Caki2 (cell line): ENCODE measurements at regions not wholly inside any gene's neighbourhood (a gene's known extent, or its start where the extent isn't known, plus 50 kb on each side); places are given as distances from the start of the nearest gene placed in this dataset.
A peak's percentile ranks its signal among the peaks of the same experiment; 100 is the strongest.
"Not testable (repeated sequence)": the region's sequence is repeated elsewhere in the genome, so short reads cannot be mapped to it uniquely, and the experiment has no call there.

ENCODE experiments used
- DNase-seq: peaks from one replicate; pipeline ENCODE4 v3.0.0-alpha.2; 2015; ENCODE audit warnings: low read depth
- in situ Hi-C: cut with HindIII; loops from 2 replicates; pipeline ENCODE4 v1.10.0; 2016; ENCODE audit warnings: low sequenced_read_pairs, low pct_unique_long_range_greater_than_20kb, mixed read lengths

- no peak for DNase-seq
- in situ Hi-C loops, result no loop called here
These were observed 312.5 kb upstream of the CTNNB1 start for GRCh38 chr3:40886660-40887425.

- in situ Hi-C loops, result no loop called here
- DNase-seq, result no peak
These were observed 308.1 kb upstream of the CTNNB1 start for GRCh38 chr3:40891186-40891585.

DNA sequence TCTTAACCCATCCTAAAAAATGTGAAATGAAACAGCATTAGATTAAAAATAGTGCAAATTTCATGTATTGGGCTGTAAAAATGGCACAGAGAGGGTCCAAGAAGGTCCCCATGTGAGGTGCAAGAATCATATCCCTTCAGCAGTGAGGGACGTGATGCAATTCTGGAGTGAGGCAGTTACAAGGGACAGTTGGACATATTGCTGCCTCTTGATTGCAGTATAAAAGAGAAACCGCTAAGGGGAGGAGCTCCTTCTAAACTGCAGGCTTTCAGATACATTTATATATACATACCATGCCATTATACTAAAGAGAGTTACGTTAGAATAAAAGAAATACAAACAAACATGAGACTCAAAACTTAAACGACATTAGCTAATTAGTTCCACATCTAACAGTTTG, 304.2 kb upstream of the CTNNB1 start:
- no peak for DNase-seq
- in situ Hi-C loops, result no loop called here

GRCh38 chr3:40899286-40899712, 300.0 kb upstream of the CTNNB1 start:
- in situ Hi-C loops, result no loop called here
- peak; percentile 33 for DNase-seq

- DNase-seq, result no peak
- in situ Hi-C loops, result no loop called here
These were observed 298.0 kb upstream of the CTNNB1 start for GRCh38 chr3:40901298-40901697.

DNA sequence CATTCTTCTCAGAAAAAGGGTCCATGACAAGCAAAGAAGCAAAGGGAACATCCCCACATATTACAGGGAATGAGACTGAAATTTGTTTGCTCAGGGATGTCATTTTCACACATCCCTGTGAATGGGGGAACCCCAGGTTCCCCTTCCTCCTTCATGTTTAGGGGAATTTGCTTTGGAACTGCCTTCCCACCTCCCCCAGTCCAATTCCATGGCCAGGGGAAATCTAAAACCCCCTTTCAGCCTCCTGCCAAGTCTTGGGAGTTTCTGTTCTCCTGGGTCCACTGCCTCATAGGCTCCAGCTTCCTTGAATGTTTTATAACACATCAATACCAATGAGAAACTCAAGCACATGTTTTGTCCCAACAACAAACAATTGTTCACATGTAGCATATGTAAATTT, 297.5 kb upstream of the CTNNB1 start:
- DNase-seq, result no peak
- in situ Hi-C loops, result no loop called here

DNA sequence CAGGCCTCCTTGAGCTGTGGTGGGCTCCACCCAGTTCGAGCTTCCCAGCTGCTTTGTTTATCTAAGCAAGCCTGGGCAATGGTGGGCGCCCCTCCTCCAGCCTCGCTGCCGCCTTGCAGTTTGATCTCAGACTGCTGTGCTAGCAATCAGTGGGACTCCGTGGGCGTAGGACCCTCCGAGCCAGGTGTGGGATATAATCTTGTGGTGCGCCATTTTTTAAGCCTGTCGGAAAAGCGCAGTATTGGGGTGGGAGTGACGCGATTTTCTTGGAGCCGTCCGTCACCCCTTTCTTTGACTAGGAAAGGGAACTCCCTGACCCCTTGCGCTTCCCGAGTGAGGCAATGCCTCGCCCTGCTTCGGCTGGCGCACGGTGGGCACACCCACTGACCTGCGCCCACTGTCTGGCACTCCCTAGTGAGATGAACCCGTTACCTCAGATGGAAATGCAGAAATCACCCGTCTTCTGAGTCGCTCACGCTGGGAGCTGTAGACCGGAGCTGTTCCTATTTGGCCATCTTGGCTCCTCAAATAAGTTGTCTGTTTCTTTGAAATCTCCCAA, 291.3 kb upstream of the CTNNB1 start:
- in situ Hi-C loops, result not testable (repeated sequence)

DNA sequence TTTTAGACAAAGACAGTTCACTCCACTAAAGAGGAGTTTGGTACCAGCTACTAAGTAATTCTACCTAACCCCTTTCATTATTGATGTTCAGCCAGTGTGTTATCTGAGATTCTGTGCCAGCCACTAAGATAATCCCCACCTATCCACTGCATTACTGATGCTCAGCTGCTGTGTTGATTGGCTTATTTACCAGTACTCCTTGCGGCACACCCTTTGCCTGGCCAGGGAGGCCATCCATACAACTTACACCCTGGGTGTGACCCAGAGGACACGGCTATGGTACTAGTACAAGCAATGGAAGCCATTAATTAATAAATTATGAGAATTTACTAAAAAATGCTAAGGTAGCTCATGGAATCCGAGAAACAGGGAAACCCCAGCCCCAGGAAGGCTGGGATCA, 290.7 kb upstream of the CTNNB1 start:
- DNase-seq, result no peak
- in situ Hi-C loops, result no loop called here

More for the DNA sequence above, 291.3 kb upstream of the CTNNB1 start:
- DNase-seq, result not testable (repeated sequence)

DNA sequence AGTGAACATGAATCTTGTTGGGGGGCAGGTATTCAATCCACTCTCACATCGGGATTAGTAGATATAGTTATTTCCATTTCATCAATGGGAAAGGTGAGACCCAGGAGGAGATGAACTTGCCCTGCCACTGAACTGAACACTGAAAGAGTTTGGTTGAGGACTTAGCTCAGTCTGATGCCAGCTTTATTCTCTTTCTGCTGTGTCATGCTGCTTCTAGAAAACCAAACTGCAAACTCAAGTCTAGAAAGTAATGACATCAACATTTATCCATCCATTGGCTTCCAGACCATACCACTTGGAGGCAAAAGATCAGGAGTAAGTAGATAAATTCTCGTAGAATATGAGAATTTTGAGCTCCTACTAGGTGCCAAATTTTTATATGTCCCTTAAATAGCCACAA, 288.0 kb upstream of the CTNNB1 start:
- in situ Hi-C loops, result no loop called here
- no peak for DNase-seq

DNA sequence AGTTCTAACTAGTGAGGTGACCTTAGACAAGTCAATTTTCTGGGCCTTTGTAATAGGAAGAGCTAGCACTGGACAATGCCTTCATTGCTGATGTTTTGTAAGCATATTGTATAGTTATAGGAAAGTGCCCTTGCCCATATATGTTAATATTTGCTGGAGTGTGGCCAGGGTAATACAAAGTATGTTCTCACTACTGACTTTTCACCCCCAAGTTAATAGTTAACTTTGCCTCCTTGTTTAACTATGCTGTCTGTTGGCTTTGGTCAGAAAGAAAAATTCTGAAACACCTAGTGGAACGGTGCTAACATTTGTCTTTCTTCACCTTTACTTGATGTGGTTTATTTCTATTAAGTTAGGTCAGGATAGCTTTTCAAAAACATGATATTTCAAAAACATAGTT, 287.4 kb upstream of the CTNNB1 start:
- in situ Hi-C loops, result no loop called here
- no peak for DNase-seq

- in situ Hi-C loops, result no loop called here
These were observed 286.8 kb upstream of the CTNNB1 start for GRCh38 chr3:40912461-40912860.

DNA sequence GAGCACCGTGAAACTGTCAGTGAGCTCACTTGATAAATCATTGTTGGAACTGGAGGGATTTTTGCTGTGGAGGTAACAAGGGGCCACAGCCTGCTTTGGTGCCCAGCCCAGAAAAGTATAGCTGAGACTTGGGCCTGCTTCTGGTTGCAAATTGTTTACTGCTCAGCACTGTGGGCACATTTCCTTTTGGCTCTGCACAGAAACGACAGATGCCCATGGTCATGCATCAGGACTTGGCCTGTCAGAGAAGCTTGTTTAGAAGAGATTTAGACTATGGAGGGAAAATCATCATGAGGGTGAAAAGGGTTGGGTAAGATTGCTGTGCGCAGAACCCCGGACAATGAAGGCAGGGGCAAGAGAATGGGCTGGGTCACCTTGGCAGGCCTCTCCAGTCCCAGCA, 286.1 kb upstream of the CTNNB1 start:
- DNase-seq, result no peak
- in situ Hi-C loops, result no loop called here

More at GRCh38 chr3:40912461-40912860, 286.8 kb upstream of the CTNNB1 start:
- DNase-seq, result no peak

DNA sequence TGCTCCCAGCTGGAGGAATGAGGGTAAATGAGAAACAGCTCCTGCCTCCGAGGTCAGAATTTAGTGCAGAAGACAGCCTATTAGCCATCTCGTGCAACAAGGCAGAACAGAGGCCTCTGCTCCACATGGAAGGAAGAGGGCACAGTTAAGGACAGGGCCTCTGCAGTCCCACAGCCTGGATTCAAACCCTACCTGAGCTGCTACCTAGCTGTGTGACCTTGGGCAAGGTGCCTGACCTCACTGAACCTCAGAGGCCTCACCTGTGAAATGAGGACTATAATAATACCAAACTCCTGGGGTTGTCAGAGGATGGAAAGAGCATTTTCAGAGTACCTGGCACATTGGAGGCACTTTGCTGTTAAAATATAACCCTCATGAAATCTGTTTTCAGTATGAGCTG, 285.7 kb upstream of the CTNNB1 start:
- DNase-seq, result no peak
- in situ Hi-C loops, result no loop called here

DNA sequence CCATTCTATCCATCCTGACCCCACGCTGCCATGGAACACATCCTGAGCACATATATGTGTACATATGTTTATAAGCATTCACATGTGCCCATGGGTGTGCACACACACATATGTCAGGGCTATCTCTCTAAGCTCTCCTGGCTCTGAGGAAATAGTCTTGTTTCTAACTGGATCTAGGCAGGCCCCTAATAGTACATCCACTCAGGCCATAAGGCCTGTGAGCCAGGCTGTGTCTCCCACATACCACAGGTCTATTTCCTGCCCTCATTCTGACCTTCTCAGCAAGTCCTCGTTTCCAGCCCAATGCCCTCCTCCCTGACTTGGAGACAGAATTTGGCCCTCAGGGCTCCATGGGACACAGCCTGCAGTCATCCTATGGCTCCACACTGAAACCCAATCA, 284.8 kb upstream of the CTNNB1 start:
- DNase-seq, result no peak
- in situ Hi-C loops, result no loop called here

DNA sequence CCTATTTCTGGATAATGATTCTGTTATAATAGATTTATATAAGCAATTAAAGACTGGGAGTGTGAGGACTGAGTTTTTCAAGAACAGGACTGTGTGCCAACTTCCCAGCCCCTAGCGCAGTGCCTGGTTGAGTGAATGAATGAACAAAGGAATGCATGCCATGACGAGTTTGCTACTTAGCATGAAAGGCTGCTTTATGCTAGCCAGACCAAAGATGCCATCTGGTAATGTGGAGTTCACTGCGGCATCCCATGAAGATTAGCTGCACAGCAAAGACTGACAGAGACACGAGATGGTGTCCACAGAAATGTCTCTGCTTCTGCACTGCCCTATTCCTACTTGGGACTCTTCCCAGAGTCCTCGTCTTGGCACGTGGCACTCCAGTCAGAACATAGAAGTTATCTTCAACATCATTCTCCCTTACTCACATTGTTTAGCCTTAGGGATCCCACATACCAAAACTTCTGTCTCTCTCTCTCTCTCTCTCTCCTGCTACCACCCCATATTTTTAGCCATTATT, 283.9 kb upstream of the CTNNB1 start:
- no peak for DNase-seq
- in situ Hi-C loops, result no loop called here

- in situ Hi-C loops, result no loop called here
- peak; percentile 54 for DNase-seq
These were observed 279.3 kb upstream of the CTNNB1 start for GRCh38 chr3:40920041-40920440.

DNA sequence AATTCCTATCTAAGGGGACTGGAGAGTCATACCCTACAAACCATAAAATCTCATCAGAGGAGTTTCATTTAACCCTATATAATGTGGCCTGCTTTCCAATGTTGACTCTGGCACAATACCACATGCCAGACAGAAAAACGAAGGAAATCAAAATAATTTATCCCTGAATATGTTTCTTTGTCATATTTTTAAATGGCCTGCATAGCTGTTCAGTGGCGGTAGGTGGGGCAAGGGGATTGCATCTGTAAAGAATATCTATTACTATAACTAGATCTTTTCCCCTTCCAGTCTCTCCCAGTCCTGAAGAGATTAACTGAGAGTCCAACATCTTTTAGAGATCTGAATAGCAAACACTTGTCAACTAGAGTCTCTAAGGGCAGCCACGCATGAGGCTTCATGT, 278.1 kb upstream of the CTNNB1 start:
- in situ Hi-C loops, result no loop called here
- DNase-seq, result no peak

DNA sequence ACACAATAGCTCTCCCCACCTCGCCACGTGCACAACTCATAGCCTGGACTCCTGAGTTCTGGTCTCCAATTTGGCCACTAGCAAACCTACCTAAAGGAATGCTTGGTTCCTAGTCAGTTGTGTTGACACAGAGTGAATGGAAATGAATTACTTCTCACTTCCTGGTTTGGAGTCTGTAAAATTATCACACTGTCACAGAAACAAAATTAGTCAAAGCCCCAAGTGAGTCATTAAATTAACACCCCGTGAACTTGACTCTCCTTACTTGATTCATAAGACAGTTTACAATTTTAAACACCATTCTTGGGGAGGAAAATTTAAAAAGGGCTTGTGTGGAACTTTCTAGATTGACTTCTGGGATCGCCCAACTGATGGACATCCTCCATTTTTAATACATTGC, 276.2 kb upstream of the CTNNB1 start:
- DNase-seq, result no peak
- in situ Hi-C loops, result no loop called here

DNA sequence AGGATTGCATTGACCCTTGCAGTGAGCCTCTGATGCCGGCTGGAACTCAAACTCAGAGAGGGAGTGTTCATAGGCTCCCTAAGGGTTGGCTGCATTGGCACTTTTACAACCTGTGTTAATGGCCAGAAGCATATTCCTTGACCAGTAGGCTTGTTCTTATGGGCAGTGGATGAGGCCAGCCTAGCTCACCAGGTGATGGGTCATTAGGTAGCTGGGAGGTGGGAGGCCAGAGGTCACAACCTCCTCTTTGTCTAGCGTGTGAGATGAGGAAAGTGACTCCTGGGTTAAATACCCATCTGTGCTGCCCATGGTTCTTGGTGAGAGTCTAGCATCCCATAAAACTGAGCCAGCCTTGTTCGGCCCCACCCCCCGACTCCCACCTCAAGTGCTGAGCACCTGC, 275.7 kb upstream of the CTNNB1 start:
- DNase-seq, result no peak
- in situ Hi-C loops, result no loop called here
